Prostate gland (tissue), 2 donors: ENCODE measurements at regions not wholly inside any gene's neighbourhood (a gene's known extent, or its start where the extent isn't known, plus 50 kb on each side); places are given as distances from the start of the nearest gene placed in this dataset.

Experiments used
- POLR2A ChIP-seq: fragments of 450-650 bp; IDR thresholded peaks from one replicate; pipeline ENCODE4 v1.6.1; 2016; ENCODE audit warnings: antibody characterized with exemption, mild to moderate bottlenecking
- TF ChIP-seq, protein P1 (sequence below), 4 experiments: fragments of 200-600 bp in 2 of 4; fragments of 450-650 bp in 2 of 4; sonication (generic) in 2 of 4; IDR thresholded peaks; 1 replicate in 3 of 4; 2 replicates in 1 of 4; pipeline ENCODE4 v1.5.1; 2016 to 2019; ENCODE audit warnings: antibody characterized with exemption in 4 of 4, mild to moderate bottlenecking in 2 of 4, moderate library complexity in 2 of 4

DNA sequence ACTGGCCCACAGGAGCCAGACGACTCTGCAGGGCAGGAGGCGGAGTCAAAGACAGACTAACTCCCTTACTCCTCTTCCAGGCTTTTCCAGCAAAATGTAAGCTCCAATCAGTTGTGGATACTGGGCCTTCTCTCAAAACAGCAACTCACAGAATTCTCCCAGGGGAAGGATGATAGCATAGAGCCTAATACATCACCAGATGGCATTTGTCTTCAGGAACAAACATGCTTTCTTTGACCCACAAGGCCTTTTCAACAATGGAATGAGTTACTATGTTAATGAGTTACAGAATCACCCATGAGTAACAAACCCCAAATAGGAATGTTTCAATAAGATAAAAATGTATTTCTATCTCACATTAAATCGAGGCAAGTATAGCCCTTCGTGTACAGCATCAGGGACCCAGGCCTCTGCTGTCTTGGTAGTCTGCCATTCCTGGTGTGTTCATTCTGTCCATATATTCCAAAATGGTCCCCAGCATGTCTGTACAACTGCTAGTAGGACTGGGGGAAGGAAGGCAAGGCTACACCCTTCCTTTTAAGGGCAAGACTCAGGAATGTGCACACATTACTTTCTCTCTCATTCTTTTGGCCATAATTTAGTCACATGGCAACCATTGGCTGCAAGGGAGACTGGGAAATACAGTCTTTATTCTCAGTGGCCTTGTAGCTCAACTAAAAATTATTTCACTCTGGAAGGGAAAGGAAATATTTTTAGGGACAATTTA lies 76.4 kb downstream of the BOD1L2 start:
- TF ChIP-seq POLR2A: no peak
- TF ChIP-seq, protein P1, sequence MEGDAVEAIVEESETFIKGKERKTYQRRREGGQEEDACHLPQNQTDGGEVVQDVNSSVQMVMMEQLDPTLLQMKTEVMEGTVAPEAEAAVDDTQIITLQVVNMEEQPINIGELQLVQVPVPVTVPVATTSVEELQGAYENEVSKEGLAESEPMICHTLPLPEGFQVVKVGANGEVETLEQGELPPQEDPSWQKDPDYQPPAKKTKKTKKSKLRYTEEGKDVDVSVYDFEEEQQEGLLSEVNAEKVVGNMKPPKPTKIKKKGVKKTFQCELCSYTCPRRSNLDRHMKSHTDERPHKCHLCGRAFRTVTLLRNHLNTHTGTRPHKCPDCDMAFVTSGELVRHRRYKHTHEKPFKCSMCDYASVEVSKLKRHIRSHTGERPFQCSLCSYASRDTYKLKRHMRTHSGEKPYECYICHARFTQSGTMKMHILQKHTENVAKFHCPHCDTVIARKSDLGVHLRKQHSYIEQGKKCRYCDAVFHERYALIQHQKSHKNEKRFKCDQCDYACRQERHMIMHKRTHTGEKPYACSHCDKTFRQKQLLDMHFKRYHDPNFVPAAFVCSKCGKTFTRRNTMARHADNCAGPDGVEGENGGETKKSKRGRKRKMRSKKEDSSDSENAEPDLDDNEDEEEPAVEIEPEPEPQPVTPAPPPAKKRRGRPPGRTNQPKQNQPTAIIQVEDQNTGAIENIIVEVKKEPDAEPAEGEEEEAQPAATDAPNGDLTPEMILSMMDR (IDR thresholded peaks at IDR 0.05): no peak
